CD14-positive monocyte (primary cell): ENCODE measurements at regions not wholly inside any gene's neighbourhood (a gene's known extent, or its start where the extent isn't known, plus 50 kb on each side); places are given as distances from the start of the nearest gene placed in this dataset.

Source experiments
- DNase-seq, 3 donors: peaks; one replicate each; pipeline ENCODE4 v3.0.0-alpha.2; 2011 to 2022
- H2AFZ ChIP-seq: 2 replicates; pipeline ENCODE4 v1.6.0; 2012; ENCODE audit warnings: mild to moderate bottlenecking, low read depth, low read length, inconsistent platforms; ENCODE audit not compliant: insufficient read depth, poor library complexity, severe bottlenecking
- H3K27ac ChIP-seq, 2 donors: 1 replicate in 1 of 2; 2 replicates in 1 of 2; pipeline ENCODE4 v1.5.1; 2012 to 2013; ENCODE audit warnings: low read length in 2 of 2, control low read depth in 1 of 2, inconsistent platforms in 1 of 2, low read depth in 1 of 2, mild to moderate bottlenecking in 1 of 2
- H3K27me3 ChIP-seq, 2 donors: one replicate each; pipeline versions ENCODE4 v1.6.0 to v1.6.1; 2011 to 2013; ENCODE audit warnings: low read length in 2 of 2; ENCODE audit not compliant: control insufficient read depth in 2 of 2, insufficient read depth in 2 of 2
- H3K36me3 ChIP-seq, 2 donors: replicated peaks in 1 of 2; 1 replicate in 1 of 2; 2 replicates in 1 of 2; pipeline versions ENCODE4 v1.5.1 to v1.6.1; 2012 to 2013; ENCODE audit warnings: low read length in 2 of 2, control low read depth in 1 of 2, inconsistent platforms in 1 of 2, mild to moderate bottlenecking in 1 of 2; ENCODE audit not compliant: insufficient read depth in 2 of 2, control insufficient read depth in 1 of 2
- H3K4me1 ChIP-seq, 2 donors: 1 replicate in 1 of 2; 2 replicates in 1 of 2; pipeline versions ENCODE4 v1.5.1 to v1.6.1; 2012 to 2013; ENCODE audit warnings: low read length in 2 of 2, control low read depth in 1 of 2, inconsistent platforms in 1 of 2, mild to moderate bottlenecking in 1 of 2, moderate library complexity in 1 of 2; ENCODE audit not compliant: insufficient read depth in 2 of 2, control insufficient read depth in 1 of 2
- H3K4me2 ChIP-seq: replicated peaks from 2 replicates; pipeline ENCODE3; 2012; ENCODE audit warnings: low read length, moderate library complexity, mild to moderate bottlenecking; ENCODE audit not compliant: poor library complexity, severe bottlenecking; ENCODE audit errors: extremely low read depth
- H3K4me3 ChIP-seq, 3 experiments: fragments of 200-600 bp in 1 of 3; sonication (generic) in 1 of 3; replicated peaks in 1 of 3; 1 replicate in 2 of 3; 2 replicates in 1 of 3; pipeline ENCODE4 v1.5.1; 2011 to 2013; ENCODE audit warnings: low read length in 3 of 3, mild to moderate bottlenecking in 3 of 3, control low read depth in 2 of 3, low read depth in 2 of 3, inconsistent platforms in 1 of 3, moderate library complexity in 1 of 3
- H3K79me2 ChIP-seq: 2 replicates; pipeline ENCODE4 v1.6.0; 2012; ENCODE audit warnings: mild to moderate bottlenecking, control low read depth, inconsistent platforms, low read length, moderate library complexity; ENCODE audit not compliant: insufficient read depth
- H3K9ac ChIP-seq: 2 replicates; pipeline ENCODE4 v1.6.0; 2017; ENCODE audit warnings: low read length, mild to moderate bottlenecking; ENCODE audit not compliant: insufficient read depth, poor library complexity, severe bottlenecking
- H3K9me3 ChIP-seq, 2 donors: replicated peaks in 1 of 2; 1 replicate in 1 of 2; 2 replicates in 1 of 2; pipeline versions ENCODE4 v1.5.1 to v1.6.1; 2012 to 2013; ENCODE audit warnings: low read length in 2 of 2, control low read depth in 1 of 2; ENCODE audit not compliant: control insufficient read depth in 1 of 2, insufficient read depth in 1 of 2
- H4K20me1 ChIP-seq: 2 replicates; pipeline ENCODE4 v1.6.0; 2012; ENCODE audit warnings: mild to moderate bottlenecking, low read length, control low read depth, moderate library complexity; ENCODE audit not compliant: insufficient read depth
- H3K27ac Mint-ChIP-seq, 7 donors: one replicate each; pipeline ENCODE4 v1.8.0; 2020; ENCODE audit warnings: mild to moderate bottlenecking in 7 of 7, mixed read lengths in 7 of 7, moderate library complexity in 6 of 7, inconsistent platforms in 2 of 7
- H3K27me3 Mint-ChIP-seq, 3 donors: one replicate each; pipeline ENCODE4 v1.8.0; 2021 to 2022; ENCODE audit warnings: low read depth in 3 of 3, mild to moderate bottlenecking in 3 of 3, mixed read lengths in 3 of 3, moderate library complexity in 3 of 3, inconsistent platforms in 1 of 3
- H3K36me3 Mint-ChIP-seq, 2 donors: one replicate each; pipeline ENCODE4 v1.8.0; 2020; ENCODE audit warnings: mixed read lengths in 2 of 2, inconsistent platforms in 1 of 2, mild to moderate bottlenecking in 1 of 2
- H3K4me1 Mint-ChIP-seq: one replicate; pipeline ENCODE4 v1.8.0; 2020; ENCODE audit warnings: mild to moderate bottlenecking, mixed read lengths
- H3K4me3 Mint-ChIP-seq, 2 donors: one replicate each; pipeline ENCODE4 v1.8.0; 2020; ENCODE audit warnings: mild to moderate bottlenecking in 2 of 2, mixed read lengths in 2 of 2, moderate library complexity in 1 of 2
- H3K9me3 Mint-ChIP-seq, 7 donors: one replicate each; pipeline ENCODE4 v1.8.0; 2020 to 2022; ENCODE audit warnings: mixed read lengths in 7 of 7, mild to moderate bottlenecking in 6 of 7, moderate library complexity in 6 of 7, inconsistent platforms in 2 of 7
- CTCF ChIP-seq: fragments of 200-600 bp; IDR thresholded peaks from one replicate; pipeline ENCODE4 v1.8.0; 2022; ENCODE audit warnings: antibody characterized with exemption, mild to moderate bottlenecking
- WGBS: methylation state at CpG from one replicate; pipeline ENCODE4 v1.1.5; 2013; ENCODE audit warnings: missing lambda C conversion rate; ENCODE audit not compliant: insufficient coverage; 5-methylcytosine and 5-hydroxymethylcytosine counted together
- intact Hi-C, 2 donors: fragments of 100-400 bp; cut with micrococcal nuclease; formaldehyde crosslinking; loops; one replicate each; pipeline versions ENCODE4 v1.15.0 to v1.15.1; 2023

- H3K79me2 ChIP-seq = no peaks in the 10 kb centered on the region
- intact Hi-C loops = no loop called here
- no peak for TF ChIP-seq CTCF
- no peak overlapping the region for H3K27ac ChIP-seq
- H3K36me3 ChIP-seq = no peaks in the 10 kb centered on the region
- no peak for DNase-seq
- H4K20me1 ChIP-seq = no peaks in the 10 kb centered on the region
- peaks cover 24 to 27% of the 10 kb centered on the region in 2 donors for H3K4me1 ChIP-seq
- H3K4me3 ChIP-seq = no peak overlapping the region
- H3K9ac ChIP-seq = no peak overlapping the region
- WGBS = no CpG with 5 or more reads among the region's 2 CpGs
- H3K27me3 ChIP-seq = no peaks in the 10 kb centered on the region
- H3K4me1 Mint-ChIP-seq = peaks cover 29% of the 10 kb centered on the region
- H3K27me3 Mint-ChIP-seq = no peaks in the 10 kb centered on the region
- peaks cover 0 to 2% (median 0%) of the 10 kb centered on the region in 7 donors for H3K9me3 Mint-ChIP-seq
- no peak overlapping the region for H2AFZ ChIP-seq
- H3K4me2 ChIP-seq = no peak overlapping the region
- H3K27ac Mint-ChIP-seq = no peak overlapping the region
- no peak overlapping the region for H3K4me3 Mint-ChIP-seq
- H3K9me3 ChIP-seq = no peaks in the 10 kb centered on the region
- H3K36me3 Mint-ChIP-seq = no peaks in the 10 kb centered on the region
Measured at GRCh38 chr6:139544701-139545057, 170.2 kb upstream of the CITED2 start.

- no peaks in the 10 kb centered on the region for H3K79me2 ChIP-seq
- TF ChIP-seq CTCF = no peak
- no peaks in the 10 kb centered on the region for H3K36me3 ChIP-seq
- H3K4me3 ChIP-seq = no peak overlapping the region
- no peak overlapping the region for H3K4me3 Mint-ChIP-seq
- H3K36me3 Mint-ChIP-seq = no peaks in the 10 kb centered on the region
- H3K27me3 ChIP-seq = no peaks in the 10 kb centered on the region
- no peak overlapping the region for H3K27ac ChIP-seq
- H3K4me1 Mint-ChIP-seq = peaks cover 29% of the 10 kb centered on the region
- peaks cover 21 to 28% of the 10 kb centered on the region in 2 donors for H3K4me1 ChIP-seq
- H3K9ac ChIP-seq = no peak overlapping the region
- no peaks in the 10 kb centered on the region for H3K9me3 ChIP-seq
- no peaks in the 10 kb centered on the region for H3K27me3 Mint-ChIP-seq
- 67% methylated on average over 1 of the region's 3 CpGs for WGBS
- intact Hi-C loops = no loop called here
- H3K4me2 ChIP-seq = no peak overlapping the region
- peaks cover 0 to under 1% (median 0%) of the 10 kb centered on the region in 7 donors for H3K9me3 Mint-ChIP-seq
- no peak for DNase-seq
- no peak overlapping the region for H3K27ac Mint-ChIP-seq
- H2AFZ ChIP-seq = no peak overlapping the region
- no peaks in the 10 kb centered on the region for H4K20me1 ChIP-seq
Measured at GRCh38 chr6:139542351-139542750, 167.9 kb upstream of the CITED2 start.
